ENCODE measurements at regions not wholly inside any gene's neighbourhood (a gene's known extent, or its start where the extent isn't known, plus 50 kb on each side); places are given as distances from the start of the nearest gene placed in this dataset.
A peak's percentile ranks its signal among the peaks of the same experiment; 100 is the strongest.

GRCh38 chr2:37472959-37473358, 128.5 kb downstream of the QPCT start:
- no peak for DNase-seq

GRCh38 chr2:37476411-37476810, 132.0 kb downstream of the QPCT start:
- DNase-seq, result no peak

DNA sequence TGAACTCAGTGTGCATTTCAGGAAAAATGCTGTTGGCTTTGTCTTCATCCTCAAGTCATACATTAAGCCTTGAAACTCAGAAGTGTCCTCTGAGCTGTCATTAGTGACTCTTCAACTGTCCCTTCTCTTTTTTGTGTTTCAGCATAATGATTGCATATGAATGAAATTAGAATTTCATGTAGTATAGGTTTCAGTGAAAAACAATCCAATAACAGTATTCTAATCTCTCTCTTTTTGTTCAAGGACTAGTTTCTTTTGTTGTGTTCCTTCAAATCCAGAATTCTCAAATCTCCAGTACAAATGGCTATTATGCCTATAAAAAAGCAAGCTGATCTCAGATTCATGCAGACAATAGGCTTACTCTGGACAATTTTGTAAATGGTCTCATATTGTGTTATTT, 133.5 kb downstream of the QPCT start:
- no peak for DNase-seq

DNA sequence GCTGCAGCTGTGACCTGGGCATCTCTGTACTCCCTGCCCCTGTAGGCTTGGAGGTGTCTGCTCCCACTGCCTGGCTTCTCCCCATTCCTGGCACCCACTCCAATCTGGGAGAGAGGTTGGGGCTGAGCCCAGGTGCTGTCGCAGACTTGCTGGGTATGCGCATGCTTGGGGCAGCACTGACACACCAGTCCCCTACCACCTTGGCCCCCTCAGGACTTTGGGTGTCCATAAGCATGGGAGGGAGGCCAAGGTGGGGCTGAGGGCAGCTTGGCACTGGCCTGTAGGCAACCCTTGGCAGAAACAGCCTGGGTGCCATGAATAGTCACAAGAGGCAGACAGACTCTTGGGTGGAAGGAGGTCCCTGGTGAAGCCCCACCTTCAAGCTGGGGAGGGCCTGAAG, 136.8 kb downstream of the QPCT start:
- no peak for DNase-seq

- no peak for DNase-seq
Measured at GRCh38 chr2:37489041-37489456, 144.6 kb downstream of the QPCT start.

DNA sequence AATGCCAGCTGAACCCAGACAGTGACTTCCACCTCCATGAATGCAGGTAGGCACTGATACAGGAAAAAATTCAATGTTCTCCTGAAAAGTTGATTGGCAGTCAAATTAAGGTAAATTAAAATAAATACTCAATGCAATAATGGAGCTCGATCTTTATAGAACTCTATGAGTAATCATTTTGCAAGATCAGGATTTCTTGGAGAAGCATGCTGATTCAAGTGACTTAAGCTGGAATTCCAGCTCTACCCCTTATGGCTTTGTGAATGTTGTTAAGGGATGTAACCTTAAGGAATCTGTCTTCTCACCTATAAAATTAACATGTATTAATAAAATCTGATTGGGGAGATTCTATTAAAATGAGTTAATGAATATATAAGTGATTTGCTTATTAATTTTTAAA, 145.1 kb downstream of the QPCT start:
- no peak for DNase-seq

DNA sequence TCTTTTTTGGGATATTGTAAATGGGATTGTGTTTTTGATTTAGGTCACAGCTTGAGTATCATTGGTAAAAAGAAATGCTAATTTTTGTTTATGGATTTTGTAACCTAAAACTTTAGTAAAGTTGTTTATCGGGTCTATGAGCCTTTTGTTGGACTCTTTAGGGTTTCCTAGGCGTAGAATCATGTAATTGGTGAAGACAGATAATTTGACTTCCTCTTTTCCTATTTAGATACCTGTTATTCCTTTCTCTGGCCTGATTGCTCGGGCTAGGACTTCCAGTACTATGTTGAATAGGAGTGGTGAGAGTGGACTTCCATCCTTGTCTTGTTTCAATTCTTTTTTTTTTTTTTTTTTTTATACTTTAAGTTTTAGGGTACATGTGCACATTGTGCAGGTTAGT, 149.0 kb downstream of the QPCT start:
- no peak for DNase-seq

GRCh38 chr2:37499113-37499512, 154.7 kb downstream of the QPCT start:
- no peak for DNase-seq

DNA sequence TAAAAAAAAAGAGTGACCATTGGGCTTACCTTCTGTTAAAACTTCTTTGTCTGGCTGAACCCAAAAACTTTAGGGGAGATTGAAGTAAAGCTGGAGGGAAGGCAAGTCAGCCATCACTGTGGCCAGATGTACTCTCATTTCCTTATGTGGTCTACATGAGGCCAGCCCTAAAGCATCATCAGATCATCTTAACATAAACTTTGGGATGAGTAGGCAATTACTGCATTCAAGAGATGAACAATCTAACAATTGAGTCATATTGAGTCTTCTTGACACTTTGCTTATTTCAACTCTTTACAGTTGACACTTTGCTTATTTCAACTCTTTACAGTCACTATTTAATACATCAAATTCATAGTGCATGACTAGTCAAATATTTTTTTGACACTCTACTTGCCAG, 155.6 kb downstream of the QPCT start:
- no peak for DNase-seq

- no peak for DNase-seq
Measured at GRCh38 chr2:37501113-37501512, 156.7 kb downstream of the QPCT start.

- no peak for DNase-seq
Measured at GRCh38 chr2:37506407-37507050, 162.1 kb downstream of the QPCT start.

GRCh38 chr2:37507051-37507410, 162.6 kb downstream of the QPCT start:
- DNase-seq, result no peak

DNA sequence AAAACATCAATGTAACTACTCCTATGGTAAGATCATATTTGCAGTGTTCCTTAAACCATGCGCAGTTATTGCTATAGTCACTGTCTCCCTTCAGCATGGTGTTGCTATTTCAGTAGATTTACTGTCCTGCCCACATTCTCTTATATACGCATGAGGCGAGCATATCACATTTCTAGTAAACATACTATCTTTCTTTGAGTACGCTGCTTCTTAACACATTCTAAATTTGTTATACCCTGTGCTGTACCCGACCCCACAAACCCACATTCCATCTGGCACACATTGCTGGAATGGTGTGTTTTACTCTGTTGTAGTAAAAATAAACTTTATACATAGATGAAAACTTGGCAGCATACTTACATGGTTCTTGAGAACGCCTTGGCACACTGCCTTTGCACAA, 163.3 kb downstream of the QPCT start:
- DNase-seq, result no peak

GRCh38 chr2:37512971-37513370, 158.5 kb downstream of the CDC42EP3 start:
- no peak for DNase-seq

DNA sequence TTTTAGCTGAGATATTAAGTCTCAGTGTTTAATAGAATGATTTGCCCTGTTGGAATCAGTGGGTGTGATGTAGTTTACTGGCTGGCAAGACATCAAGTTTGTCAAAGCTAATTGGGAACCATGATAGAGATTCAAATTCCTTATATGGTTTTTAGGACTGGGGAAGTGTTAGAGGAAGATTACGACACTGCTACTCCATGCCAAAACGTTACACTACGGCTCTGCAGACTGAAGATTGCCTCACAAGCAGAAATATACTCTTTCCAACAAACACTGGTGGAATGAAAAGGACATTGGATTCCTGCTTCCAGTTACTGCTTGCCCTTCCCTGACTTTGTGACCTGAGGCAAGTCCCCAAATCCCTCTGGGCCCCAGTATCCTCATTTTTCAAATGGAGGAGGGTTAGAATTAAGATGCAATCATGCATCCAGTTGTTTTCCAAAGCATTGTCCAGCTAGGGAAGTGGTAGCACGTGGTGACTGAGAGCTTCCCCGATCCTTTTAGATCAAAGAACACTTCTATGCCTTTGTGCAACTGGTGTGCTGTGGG, 147.6 kb downstream of the CDC42EP3 start:
- no peak for DNase-seq

DNA sequence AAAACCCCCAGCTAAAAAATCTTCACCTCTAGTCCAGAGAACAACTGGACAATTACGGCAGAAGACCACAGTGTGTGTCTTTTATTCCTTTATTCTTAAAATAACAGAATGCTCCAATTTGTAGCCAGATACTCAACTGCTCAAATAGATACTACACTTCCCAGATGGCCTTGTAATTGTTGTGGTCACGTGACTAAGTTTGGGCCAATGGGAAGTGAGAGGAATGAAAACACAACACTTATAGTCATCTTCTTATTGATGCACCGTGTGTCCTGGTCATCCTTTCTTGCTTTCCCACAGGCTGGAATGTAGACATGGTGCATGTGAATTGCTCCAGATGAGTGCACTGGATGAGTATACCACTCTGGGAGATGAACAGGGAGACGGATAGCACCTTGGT, 145.1 kb downstream of the CDC42EP3 start:
- DNase-seq, result peak; percentile 11

GRCh38 chr2:37526856-37527255, 144.6 kb downstream of the CDC42EP3 start:
- DNase-seq, result no peak

DNA sequence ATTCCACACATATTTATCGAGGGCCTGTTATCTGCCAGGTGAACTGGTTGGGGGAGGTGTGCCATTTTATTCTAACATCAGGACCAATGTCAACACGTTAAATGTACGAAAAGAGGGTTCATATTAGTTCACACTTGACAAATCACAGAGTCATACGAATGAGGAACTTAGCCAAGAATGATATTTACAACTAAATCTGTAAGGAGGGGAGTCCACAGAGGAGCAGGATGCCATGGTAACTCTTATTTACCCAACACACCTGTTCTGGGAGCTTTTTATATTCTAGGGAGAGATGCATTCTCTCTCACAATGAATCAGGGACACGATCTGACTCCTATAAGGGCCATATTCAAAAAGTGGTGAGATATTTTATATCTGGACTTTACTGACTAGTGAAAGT, 144.1 kb downstream of the CDC42EP3 start:
- no peak for DNase-seq

GRCh38 chr2:37529830-37530415, 141.5 kb downstream of the CDC42EP3 start:
- DNase-seq, result no peak

- no peak for DNase-seq
Measured at GRCh38 chr2:37532503-37532902, 138.9 kb downstream of the CDC42EP3 start.

- no peak for DNase-seq
Measured at GRCh38 chr2:37537316-37537715, 134.1 kb downstream of the CDC42EP3 start.

DNA sequence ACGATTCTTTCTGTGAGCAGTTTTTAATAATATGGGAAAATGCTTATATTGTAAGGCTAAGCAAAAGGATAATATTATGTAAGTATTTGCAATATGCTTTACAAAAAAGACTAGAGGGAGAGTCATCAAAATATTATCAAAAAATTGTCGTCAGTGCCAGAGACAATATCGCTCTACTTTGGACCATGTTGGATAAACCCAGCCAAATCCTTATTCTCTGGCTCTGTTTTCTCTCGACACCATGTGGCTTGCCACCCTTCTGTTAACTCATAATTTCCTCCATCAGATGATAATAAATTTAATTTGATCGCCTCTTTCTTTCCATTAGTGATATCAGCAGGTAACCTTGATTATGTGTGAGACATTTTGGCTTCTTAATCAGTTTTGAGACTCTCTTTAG, 129.9 kb downstream of the CDC42EP3 start:
- DNase-seq, result no peak

DNA sequence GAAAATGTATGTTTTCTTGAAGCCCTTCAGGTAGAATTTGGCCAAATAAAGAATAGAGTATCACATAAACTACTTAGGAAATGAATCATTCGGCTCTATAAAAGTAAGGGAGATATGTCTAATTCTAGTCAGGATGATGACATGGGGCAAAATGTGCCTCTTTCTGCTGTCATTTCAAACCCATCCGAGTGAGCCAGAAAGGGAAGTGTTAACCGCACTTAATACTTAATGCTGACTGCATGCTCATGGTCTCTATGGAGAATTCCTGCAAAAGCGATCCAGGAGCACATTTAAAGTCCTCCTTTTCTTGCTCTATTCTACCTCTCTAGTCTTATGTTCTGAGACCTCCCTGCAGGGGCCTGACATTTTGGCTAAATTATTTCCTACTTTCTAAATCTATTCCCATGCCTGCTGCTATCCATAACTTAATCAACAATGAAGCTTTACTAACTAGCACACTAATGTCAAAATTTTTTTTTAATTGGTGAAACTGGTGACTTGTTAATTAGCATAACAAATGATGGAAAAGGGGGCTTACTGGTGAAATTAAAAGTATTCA, 127.4 kb downstream of the CDC42EP3 start:
- no peak for DNase-seq

- DNase-seq, result no peak
Measured at GRCh38 chr2:37544591-37545031, 126.8 kb downstream of the CDC42EP3 start.

GRCh38 chr2:37549598-37549997, 121.8 kb downstream of the CDC42EP3 start:
- no peak for DNase-seq
